SK-N-SH (cell line): ENCODE measurements at regions not wholly inside any gene's neighbourhood (a gene's known extent, or its start where the extent isn't known, plus 50 kb on each side); places are given as distances from the start of the nearest gene placed in this dataset.

Experiments used
- CTCF ChIA-PET: fragments of 300-600, 350-600 bp; formaldehyde crosslinking; extraction: SDS; loops from one replicate; lab custom pipeline; 2021; lab: Yijun Ruan, JAX
- POLR2A ChIA-PET: fragments of 350-600 bp; sonication (Branson Sonifier 250); formaldehyde crosslinking; extraction: SDS; loops from one replicate; lab custom pipeline; 2020; ENCODE audit warnings: antibody characterized with exemption, inconsistent platforms; lab: Yijun Ruan, JAX
- DNase-seq: peaks from one replicate; pipeline ENCODE4 v3.0.0; 2012
- H2AFZ ChIP-seq: fragments of 200-600 bp; sonication (generic); 2 replicates; pipeline ENCODE4 v1.8.1; 2016; ENCODE audit warnings: antibody characterized with exemption, mild to moderate bottlenecking, low read depth
- H3F3A ChIP-seq: fragments of 200-600 bp; sonication (generic); replicated peaks from 2 replicates; pipeline ENCODE3; 2016; ENCODE audit warnings: antibody characterized with exemption, mild to moderate bottlenecking; ENCODE audit not compliant: insufficient read depth
- H3K27ac ChIP-seq, 2 experiments: fragments of 200-500 bp in 1 of 2; fragments of 200-600 bp in 1 of 2; sonication (Bioruptor generic) in 1 of 2; sonication (generic), shearing (Covaris generic) in 1 of 2; 2 replicates each; pipeline versions ENCODE4 v1.5.1 to v1.6.1; 2014 to 2016; ENCODE audit warnings: low read depth in 2 of 2, inconsistent platforms in 1 of 2, low read length in 1 of 2, mild to moderate bottlenecking in 1 of 2, mixed read lengths in 1 of 2
- H3K27me3 ChIP-seq: fragments of 200-600 bp; sonication (generic), shearing (Covaris generic); 2 replicates; pipeline ENCODE4 v1.6.1; 2016; ENCODE audit warnings: mixed run types; ENCODE audit not compliant: insufficient read depth
- H3K36me3 ChIP-seq, 2 experiments: fragments of 200-500 bp in 1 of 2; fragments of 200-600 bp in 1 of 2; sonication (Bioruptor generic) in 1 of 2; sonication (generic) in 1 of 2; replicated peaks in 1 of 2; 2 replicates each; pipeline versions ENCODE3 to v1.5.1; 2014 to 2016; ENCODE audit warnings: low read length in 1 of 2, mild to moderate bottlenecking in 1 of 2; ENCODE audit not compliant: insufficient read depth in 2 of 2, control insufficient read depth in 1 of 2
- H3K4me1 ChIP-seq, 2 experiments: fragments of 200-500 bp in 1 of 2; fragments of 200-600 bp in 1 of 2; sonication (Bioruptor generic) in 1 of 2; sonication (generic), shearing (Covaris generic) in 1 of 2; 2 replicates each; pipeline versions ENCODE4 v1.5.1 to v1.6.1; 2014 to 2016; ENCODE audit warnings: low read depth in 1 of 2, low read length in 1 of 2, mixed run types in 1 of 2; ENCODE audit not compliant: insufficient read depth in 2 of 2, control insufficient read depth in 1 of 2
- H3K4me2 ChIP-seq: fragments of 200-600 bp; sonication (generic), shearing (Covaris generic); 2 replicates; pipeline ENCODE4 v1.6.1; 2017; ENCODE audit warnings: mixed run types
- H3K4me3 ChIP-seq, 2 experiments: fragments of 200-500 bp in 1 of 2; fragments of 200-600 bp in 1 of 2; sonication (Bioruptor generic) in 1 of 2; sonication (generic), shearing (Covaris generic) in 1 of 2; 2 replicates each; pipeline versions ENCODE4 v1.5.1 to v1.8.1; 2014 to 2016; ENCODE audit warnings: low read depth in 2 of 2, inconsistent platforms in 1 of 2, low read length in 1 of 2, mild to moderate bottlenecking in 1 of 2, mixed read lengths in 1 of 2, moderate library complexity in 1 of 2
- H3K79me2 ChIP-seq: fragments of 200-600 bp; sonication (generic); 2 replicates; pipeline ENCODE4 v1.8.1; 2017; ENCODE audit warnings: mild to moderate bottlenecking; ENCODE audit not compliant: insufficient read depth
- H3K9ac ChIP-seq: fragments of 200-600 bp; sonication (generic); 2 replicates; pipeline ENCODE4 v1.6.1; 2017; ENCODE audit warnings: mixed run types
- H3K9me2 ChIP-seq: fragments of 200-600 bp; sonication (generic); 2 replicates; pipeline ENCODE4 v1.6.1; 2017; ENCODE audit warnings: mixed run types
- H3K9me3 ChIP-seq: fragments of 200-600 bp; sonication (generic); 2 replicates; pipeline ENCODE4 v1.6.1; 2017; ENCODE audit warnings: mixed run types, mild to moderate bottlenecking, moderate library complexity
- H4K20me1 ChIP-seq: fragments of 200-600 bp; sonication (generic); 2 replicates; pipeline ENCODE4 v1.6.1; 2017; ENCODE audit warnings: mild to moderate bottlenecking, mixed run types; ENCODE audit not compliant: insufficient read depth
- CHD2 ChIP-seq: fragments of 150-350 bp; IDR thresholded peaks from 2 replicates; pipeline ENCODE4 v1.6.1; 2018; ENCODE audit warnings: low read length; ENCODE audit not compliant: partially characterized antibody
- CTCF ChIP-seq: fragments of 200-600 bp; sonication (generic); IDR thresholded peaks from 2 replicates; pipeline ENCODE4 v1.6.1; 2017; ENCODE audit warnings: antibody characterized with exemption, mild to moderate bottlenecking, moderate library complexity
- FOXJ3 ChIP-seq: sonication (generic); formaldehyde crosslinking; IDR thresholded peaks from 2 replicates; pipeline ENCODE4 v1.5.1; 2020; ENCODE audit warnings: mild to moderate bottlenecking, missing genetic modification reagents
- FOXM1 ChIP-seq: IDR thresholded peaks from 2 replicates; pipeline ENCODE4 v1.4.0; 2012; ENCODE audit warnings: low read depth, mild to moderate bottlenecking
- GABPA ChIP-seq: IDR thresholded peaks from 2 replicates; pipeline ENCODE4 v1.4.0; 2012; ENCODE audit warnings: low read depth, mild to moderate bottlenecking
- GATA2 ChIP-seq: sonication (generic); formaldehyde crosslinking; IDR thresholded peaks from 2 replicates; pipeline ENCODE4 v1.5.0; 2020; ENCODE audit warnings: mild to moderate bottlenecking, missing genetic modification reagents
- JUND ChIP-seq: IDR thresholded peaks from 2 replicates; pipeline ENCODE4 v1.4.0; 2012
- MAX ChIP-seq: IDR thresholded peaks from 2 replicates; pipeline ENCODE4 v1.4.0; 2012; ENCODE audit warnings: low read depth
- NFIC ChIP-seq: IDR thresholded peaks from 2 replicates; pipeline ENCODE4 v1.4.0; 2012; ENCODE audit warnings: borderline replicate concordance
- NRF1 ChIP-seq: IDR thresholded peaks from 2 replicates; pipeline ENCODE4 v1.6.1; 2012; ENCODE audit warnings: low read depth, mild to moderate bottlenecking, low read length
- PBX3 ChIP-seq: IDR thresholded peaks from 2 replicates; pipeline ENCODE4; 2012
- RAD21 ChIP-seq: IDR thresholded peaks from 2 replicates; pipeline ENCODE4 v1.6.1; 2012; ENCODE audit warnings: mild to moderate bottlenecking, low read length
- REST ChIP-seq: IDR thresholded peaks from 2 replicates; pipeline ENCODE4 v1.6.1; 2012; ENCODE audit warnings: mild to moderate bottlenecking, low read depth, low read length, moderate library complexity
- SIN3A ChIP-seq: IDR thresholded peaks from 2 replicates; pipeline ENCODE4 v1.6.1; 2012; ENCODE audit warnings: low read depth, mild to moderate bottlenecking, low read length, moderate library complexity, borderline replicate concordance
- SMC3 ChIP-seq: IDR thresholded peaks from 2 replicates; pipeline ENCODE4 v1.6.1; 2012; ENCODE audit warnings: low read depth, low read length, improper control_type of control experiment
- TCF12 ChIP-seq: IDR thresholded peaks from 2 replicates; pipeline ENCODE4 v1.4.0; 2012
- TEAD4 ChIP-seq: IDR thresholded peaks from 2 replicates; pipeline ENCODE4 v1.4.0; 2012; ENCODE audit warnings: mild to moderate bottlenecking, borderline replicate concordance; ENCODE audit not compliant: insufficient read depth
- USF1 ChIP-seq: IDR thresholded peaks from 2 replicates; pipeline ENCODE4 v1.4.0; 2012; ENCODE audit warnings: low read depth, borderline replicate concordance
- YY1 ChIP-seq: IDR thresholded peaks from 2 replicates; pipeline ENCODE4 v1.4.0; 2012; ENCODE audit warnings: low read depth, mild to moderate bottlenecking
- WGBS: methylation state at CpG from one replicate; pipeline ENCODE4 v1.1.6; 2017; ENCODE audit warnings: low lambda C conversion rate; 5-methylcytosine and 5-hydroxymethylcytosine counted together

GRCh38 chr4:26237916-26238315 lies 82.9 kb upstream of the RBPJ start:
- no peaks in the 10 kb centered on the region for H3K9me2 ChIP-seq
- no peak overlapping the region for H3K27ac ChIP-seq
- POLR2A ChIA-PET: no interaction called here
- H4K20me1 ChIP-seq: no peaks in the 10 kb centered on the region
- no peaks in the 10 kb centered on the region for H3K9me3 ChIP-seq
- no peak for DNase-seq
- no peaks in the 10 kb centered on the region for H3K27me3 ChIP-seq
- H3K4me2 ChIP-seq: no peak overlapping the region
- no peak overlapping the region for H3K4me3 ChIP-seq
- 68% methylated on average over 5 of the region's 5 CpGs for WGBS
- no peak overlapping the region for H2AFZ ChIP-seq
- H3K4me1 ChIP-seq: peaks cover 3 to 7% of the 10 kb centered on the region in 2 experiments; a peak in 1 of 4 replicates
- TF ChIP-seq CHD2: no peak
- TF ChIP-seq NFIC: no peak
- no peak for TF ChIP-seq NRF1
- TF ChIP-seq TEAD4: no peak
- TF ChIP-seq TCF12: no peak
- TF ChIP-seq JUND: no peak
- no peak for TF ChIP-seq CTCF
- TF ChIP-seq USF1: no peak
- no peak for TF ChIP-seq SMC3
- no peak for TF ChIP-seq GABPA
- TF ChIP-seq MAX: no peak
- no peak for TF ChIP-seq FOXJ3 (CRISPR knock-in tag)
- TF ChIP-seq FOXM1: no peak
- no peak for TF ChIP-seq REST
- TF ChIP-seq YY1: no peak
- no peak for TF ChIP-seq PBX3
- TF ChIP-seq SIN3A: no peak
- TF ChIP-seq RAD21: no peak
- no peak for TF ChIP-seq GATA2 (CRISPR knock-in tag)
- TF ChIP-seq, all 33 proteins: peak for 0
- Histone ChIP-seq H3F3A (no peaks in the 10 kb centered on the region), H3K79me2 (no peaks in the 10 kb centered on the region), H3K36me3 (no peaks in the 10 kb centered on the region), H3K9ac (no peak overlapping the region)
- CTCF ChIA-PET: no interaction called here
